ENCODE measurements at regions not wholly inside any gene's neighbourhood (a gene's known extent, or its start where the extent isn't known, plus 50 kb on each side); places are given as distances from the start of the nearest gene placed in this dataset.

DNA sequence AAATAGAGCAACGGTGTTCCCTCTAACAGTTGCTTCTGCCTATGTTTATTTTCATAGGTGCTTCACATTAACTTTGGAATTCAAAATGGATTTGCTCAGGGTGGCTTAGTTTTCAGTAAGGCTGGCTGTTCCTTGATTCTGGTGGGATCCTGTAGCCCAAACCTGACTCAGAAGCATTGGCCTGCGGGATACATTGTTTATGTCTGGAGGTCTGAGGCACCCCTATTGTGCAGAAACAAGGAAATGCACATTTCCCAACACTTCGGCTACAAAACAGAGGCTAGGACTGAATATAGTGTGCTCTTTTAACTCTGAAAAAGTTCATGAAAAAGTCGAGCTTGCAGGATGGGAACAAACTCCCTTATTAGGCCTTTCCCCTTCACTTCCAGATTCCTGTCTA is 133.8 kb upstream of the F3 start:
- TF ChIP-seq CTCF (IDR thresholded peaks at IDR 0.05) (no peak), POLR2A (IDR thresholded peaks at IDR 0.05) (no peak)

Data from thyroid gland (tissue), 4 donors.